ENCODE measurements at regions not wholly inside any gene's neighbourhood (a gene's known extent, or its start where the extent isn't known, plus 50 kb on each side); places are given as distances from the start of the nearest gene placed in this dataset.
A peak's percentile ranks its signal among the peaks of the same experiment; 100 is the strongest.

- no peak overlapping the region for H2AFZ ChIP-seq (ENCODE audit: low read length)
- WGBS (ENCODE audit: low lambda C conversion rate) = 98% methylated on average over 2 of the region's 2 CpGs
- H3K4me3 ChIP-seq (replicated peaks in 1 of 3; ENCODE audit: insufficient read depth in 1 of 3, low read depth in 2 of 3, low read length in 3 of 3) = no peak overlapping the region
- H3K27me3 ChIP-seq (ENCODE audit: control insufficient read depth in 1 of 2, insufficient read depth in 2 of 2, low read length in 2 of 2) = no peaks in the 10 kb centered on the region
- BruUV-seq (replicated peaks) = no TSS peak
- no peak overlapping the region for H3K4me2 ChIP-seq (ENCODE audit: low read depth, low read length)
- H3K27ac ChIP-seq (ENCODE audit: extremely low read length, insufficient read depth, low read length) = peak overlapping the region; percentile 88
- ChIA-PET POLR2A (no interaction called here), CTCF (ENCODE audit: low intra/inter-chr PET ratio, low total read pairs) (no interaction called here)
- peaks cover 68% of the 10 kb centered on the region for H3K4me1 ChIP-seq (ENCODE audit: insufficient read depth, low read length)
- intact Hi-C loops (cut with micrococcal nuclease; ENCODE audit: unreplicated experiment) (no loop called here), in situ Hi-C loops (cut with HindIII; ENCODE audit: extremely low pct_ligation_motif_present, low pct_unique_long_range_greater_than_20kb) (no loop called here)
- H3K9me3 ChIP-seq (ENCODE audit: low read length) = no peaks in the 10 kb centered on the region
- H3K9ac ChIP-seq (ENCODE audit: insufficient read depth, low read depth, low read length) = no peak overlapping the region
- FAIRE-seq (no peak), DNase-seq (ENCODE audit: low spot score) (no peak), ATAC-seq (no peak)
- no peaks in the 10 kb centered on the region for H3K79me2 ChIP-seq (ENCODE audit: insufficient read depth, low read length)
- no peaks in the 10 kb centered on the region for H4K20me1 ChIP-seq (ENCODE audit: insufficient read depth, low read length)
- no peak for TF ChIP-seq ZNF878 (CRISPR knock-in tag; IDR thresholded peaks at IDR 0.05)
- no peak for TF ChIP-seq ZNF816 (CRISPR knock-in tag; IDR thresholded peaks at IDR 0.05; ENCODE audit: borderline replicate concordance)
- TF ChIP-seq MAZ (IDR thresholded peaks at IDR 0.05; ENCODE audit: borderline replicate concordance, low read depth, low read length) = no peak
- no peak for TF ChIP-seq MAZ (CRISPR knock-in tag; IDR thresholded peaks at IDR 0.05; ENCODE audit: low read depth)
- TF ChIP-seq HOXA3 (CRISPR knock-in tag; IDR thresholded peaks at IDR 0.05) = no peak
- no peak for TF ChIP-seq POLR2AphosphoS2 (IDR thresholded peaks at IDR 0.05; ENCODE audit: low read depth, low read length)
- no peak for TF ChIP-seq ZXDC (CRISPR knock-in tag; IDR thresholded peaks at IDR 0.05)
- no peak for TF ChIP-seq HOXA7 (CRISPR knock-in tag; IDR thresholded peaks at IDR 0.05)
- no peak for TF ChIP-seq AGO2 (optimal IDR thresholded peaks at IDR 0.05; ENCODE audit: low read depth, low read length)
- no peak for TF ChIP-seq TOE1 (CRISPR knock-in tag; IDR thresholded peaks at IDR 0.05)
- TF ChIP-seq POLR2A (IDR thresholded peaks at IDR 0.05; ENCODE audit: insufficient read depth in 1 of 2, low read depth in 2 of 2, low read length in 2 of 2) = no peak
- no peak for TF ChIP-seq ZNF570 (CRISPR knock-in tag; IDR thresholded peaks at IDR 0.05; ENCODE audit: borderline replicate concordance)
- TF ChIP-seq ESRRA (CRISPR knock-in tag; IDR thresholded peaks at IDR 0.05; ENCODE audit: low read depth) = no peak
- H3K36me3 ChIP-seq (replicated peaks in 1 of 2; ENCODE audit: control insufficient read depth in 1 of 2, insufficient read depth in 2 of 2, low read length in 2 of 2) = no peaks in the 10 kb centered on the region
Measured at GRCh38 chr1:96634883-96635282, 86.7 kb upstream of the PTBP2 start.
